GM23338 (cell line): ENCODE measurements at regions not wholly inside any gene's neighbourhood (a gene's known extent, or its start where the extent isn't known, plus 50 kb on each side); places are given as distances from the start of the nearest gene placed in this dataset.

Experiments
- CREB1 ChIP-seq: fragments of 250-450 bp; sonication (Bioruptor Pico); IDR thresholded peaks from 2 replicates; pipeline ENCODE4 v1.5.0; 2020; ENCODE audit warnings: low read depth, mild to moderate bottlenecking, moderate library complexity
- CTCF ChIP-seq, 2 experiments: fragments of 200-600 bp in 1 of 2; sonication (generic) in 1 of 2; conservative IDR thresholded peaks; 2 replicates each; pipeline versions ENCODE4 v1.5.1 to v1.6.1; 2016 to 2017; ENCODE audit warnings: antibody characterized with exemption in 2 of 2, low read depth in 2 of 2, mild to moderate bottlenecking in 2 of 2, moderate library complexity in 1 of 2
- EZH2 ChIP-seq: fragments of 200-600 bp; sonication (generic); IDR thresholded peaks from one replicate; pipeline ENCODE4 v1.8.0; 2017; ENCODE audit warnings: antibody characterized with exemption, mild to moderate bottlenecking, low read depth; ENCODE audit not compliant: unreplicated experiment
- EZH2phosphoT487 ChIP-seq: fragments of 200-600 bp; sonication (generic); IDR thresholded peaks from one replicate; pipeline ENCODE4 v1.8.1; 2018; ENCODE audit warnings: antibody characterized with exemption; ENCODE audit not compliant: unreplicated experiment
- JUNB ChIP-seq: IDR thresholded peaks from one replicate; pipeline ENCODE4 v1.6.1; 2016; ENCODE audit warnings: antibody characterized with exemption; ENCODE audit not compliant: unreplicated experiment
- NANOG ChIP-seq: IDR thresholded peaks from 2 replicates; pipeline ENCODE4 v1.6.1; 2016; ENCODE audit warnings: antibody characterized with exemption, borderline replicate concordance
- POLR2AphosphoS5 ChIP-seq: IDR thresholded peaks from 2 replicates; pipeline ENCODE4 v1.6.1; 2016; ENCODE audit warnings: antibody characterized with exemption, low read depth
- ZNF114 ChIP-seq: fragments of 250-450 bp; sonication (Bioruptor Pico); IDR thresholded peaks from 2 replicates; pipeline ENCODE4 v1.5.0; 2020; ENCODE audit warnings: mild to moderate bottlenecking, moderate library complexity
- ZNF331 ChIP-seq: fragments of 250-450 bp; sonication (Bioruptor Pico); IDR thresholded peaks from 2 replicates; pipeline ENCODE4 v1.5.0; 2020; ENCODE audit warnings: low read depth, mild to moderate bottlenecking, moderate library complexity
- ZNF462 ChIP-seq: fragments of 250-450 bp; sonication (Bioruptor Pico); IDR thresholded peaks from 2 replicates; pipeline ENCODE4 v1.5.0; 2020; ENCODE audit warnings: mild to moderate bottlenecking, moderate library complexity
- TF ChIP-seq, protein P1 (sequence below): IDR thresholded peaks from one replicate; pipeline ENCODE4 v1.6.1; 2018; ENCODE audit warnings: antibody characterized with exemption; ENCODE audit not compliant: unreplicated experiment
- TF ChIP-seq, protein P2 (sequence below): IDR thresholded peaks from 2 replicates; pipeline ENCODE4 v1.6.1; 2016; ENCODE audit warnings: antibody characterized with exemption

DNA sequence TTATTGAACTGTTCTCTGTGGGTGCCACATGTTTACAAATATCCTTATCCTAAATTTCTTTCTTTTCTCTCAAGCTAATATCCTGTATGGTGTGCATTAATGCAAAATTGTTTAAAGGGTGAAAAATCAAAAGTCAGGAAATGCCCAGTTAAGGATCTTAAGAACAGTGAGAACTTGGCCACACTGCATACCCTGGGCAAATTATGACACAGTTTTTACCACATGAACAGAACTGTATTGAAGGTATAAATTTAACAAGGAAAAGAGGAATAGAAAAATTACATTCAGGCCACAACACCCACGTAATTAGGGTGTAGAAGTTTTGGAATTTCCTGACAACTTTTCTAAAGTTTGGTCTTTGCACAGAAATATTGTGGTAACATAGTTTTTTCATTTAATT is 94.4 kb upstream of the HCCS start:
- TF ChIP-seq CREB1 (CRISPR knock-in tag) (no peak), CTCF (conservative IDR thresholded peaks at IDR 0.05; ENCODE audit: low read depth in 2 of 2) (no peak), POLR2AphosphoS5 (no peak), EZH2 (no peak), EZH2phosphoT487 (no peak), JUNB (no peak), ZNF331 (CRISPR knock-in tag) (no peak), NANOG (no peak), ZNF114 (no peak), ZNF462 (CRISPR knock-in tag) (no peak)
- TF ChIP-seq, protein P1, sequence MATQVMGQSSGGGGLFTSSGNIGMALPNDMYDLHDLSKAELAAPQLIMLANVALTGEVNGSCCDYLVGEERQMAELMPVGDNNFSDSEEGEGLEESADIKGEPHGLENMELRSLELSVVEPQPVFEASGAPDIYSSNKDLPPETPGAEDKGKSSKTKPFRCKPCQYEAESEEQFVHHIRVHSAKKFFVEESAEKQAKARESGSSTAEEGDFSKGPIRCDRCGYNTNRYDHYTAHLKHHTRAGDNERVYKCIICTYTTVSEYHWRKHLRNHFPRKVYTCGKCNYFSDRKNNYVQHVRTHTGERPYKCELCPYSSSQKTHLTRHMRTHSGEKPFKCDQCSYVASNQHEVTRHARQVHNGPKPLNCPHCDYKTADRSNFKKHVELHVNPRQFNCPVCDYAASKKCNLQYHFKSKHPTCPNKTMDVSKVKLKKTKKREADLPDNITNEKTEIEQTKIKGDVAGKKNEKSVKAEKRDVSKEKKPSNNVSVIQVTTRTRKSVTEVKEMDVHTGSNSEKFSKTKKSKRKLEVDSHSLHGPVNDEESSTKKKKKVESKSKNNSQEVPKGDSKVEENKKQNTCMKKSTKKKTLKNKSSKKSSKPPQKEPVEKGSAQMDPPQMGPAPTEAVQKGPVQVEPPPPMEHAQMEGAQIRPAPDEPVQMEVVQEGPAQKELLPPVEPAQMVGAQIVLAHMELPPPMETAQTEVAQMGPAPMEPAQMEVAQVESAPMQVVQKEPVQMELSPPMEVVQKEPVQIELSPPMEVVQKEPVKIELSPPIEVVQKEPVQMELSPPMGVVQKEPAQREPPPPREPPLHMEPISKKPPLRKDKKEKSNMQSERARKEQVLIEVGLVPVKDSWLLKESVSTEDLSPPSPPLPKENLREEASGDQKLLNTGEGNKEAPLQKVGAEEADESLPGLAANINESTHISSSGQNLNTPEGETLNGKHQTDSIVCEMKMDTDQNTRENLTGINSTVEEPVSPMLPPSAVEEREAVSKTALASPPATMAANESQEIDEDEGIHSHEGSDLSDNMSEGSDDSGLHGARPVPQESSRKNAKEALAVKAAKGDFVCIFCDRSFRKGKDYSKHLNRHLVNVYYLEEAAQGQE = no peak
- TF ChIP-seq, protein P2, sequence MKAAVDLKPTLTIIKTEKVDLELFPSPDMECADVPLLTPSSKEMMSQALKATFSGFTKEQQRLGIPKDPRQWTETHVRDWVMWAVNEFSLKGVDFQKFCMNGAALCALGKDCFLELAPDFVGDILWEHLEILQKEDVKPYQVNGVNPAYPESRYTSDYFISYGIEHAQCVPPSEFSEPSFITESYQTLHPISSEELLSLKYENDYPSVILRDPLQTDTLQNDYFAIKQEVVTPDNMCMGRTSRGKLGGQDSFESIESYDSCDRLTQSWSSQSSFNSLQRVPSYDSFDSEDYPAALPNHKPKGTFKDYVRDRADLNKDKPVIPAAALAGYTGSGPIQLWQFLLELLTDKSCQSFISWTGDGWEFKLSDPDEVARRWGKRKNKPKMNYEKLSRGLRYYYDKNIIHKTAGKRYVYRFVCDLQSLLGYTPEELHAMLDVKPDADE = no peak
